Liver (tissue), 3 donors: ENCODE measurements at regions not wholly inside any gene's neighbourhood (a gene's known extent, or its start where the extent isn't known, plus 50 kb on each side); places are given as distances from the start of the nearest gene placed in this dataset.

Source experiments
- ATF3 ChIP-seq: IDR thresholded peaks from 2 replicates; pipeline ENCODE4 v1.6.1; 2016; ENCODE audit warnings: antibody characterized with exemption
- CTCF ChIP-seq: fragments of 150-350 bp; IDR thresholded peaks from 2 replicates; pipeline ENCODE4 v1.5.1; 2017; ENCODE audit warnings: improper control_type of control experiment, low read depth, low read length; ENCODE audit not compliant: missing input control
- FOXA2 ChIP-seq: IDR thresholded peaks from 2 replicates; pipeline ENCODE4 v1.6.1; 2016; ENCODE audit warnings: antibody characterized with exemption
- GABPA ChIP-seq, 2 donors: IDR thresholded peaks in 1 of 2; conservative IDR thresholded peaks in 1 of 2; 2 replicates each; pipeline ENCODE4 v1.6.1; 2016; ENCODE audit warnings: antibody characterized with exemption in 2 of 2, mild to moderate bottlenecking in 1 of 2, moderate library complexity in 1 of 2
- HNF4A ChIP-seq, 2 donors: conservative IDR thresholded peaks; 2 replicates each; pipeline ENCODE4 v1.6.1; 2016; ENCODE audit warnings: antibody characterized with exemption in 2 of 2, mild to moderate bottlenecking in 2 of 2
- JUND ChIP-seq, 2 donors: IDR thresholded peaks; 2 replicates each; pipeline ENCODE4 v1.6.1; 2016; ENCODE audit warnings: antibody characterized with exemption in 2 of 2
- MAX ChIP-seq: IDR thresholded peaks from 2 replicates; pipeline ENCODE4 v1.6.1; 2016; ENCODE audit warnings: antibody characterized with exemption
- NR2F2 ChIP-seq: IDR thresholded peaks from 2 replicates; pipeline ENCODE4 v1.6.1; 2016; ENCODE audit warnings: antibody characterized with exemption
- RAD21 ChIP-seq, 2 donors: IDR thresholded peaks; 2 replicates each; pipeline ENCODE4 v1.6.1; 2016; ENCODE audit warnings: antibody characterized with exemption in 2 of 2, mild to moderate bottlenecking in 2 of 2
- REST ChIP-seq: IDR thresholded peaks from 2 replicates; pipeline ENCODE4 v1.6.1; 2016; ENCODE audit warnings: antibody characterized with exemption, mild to moderate bottlenecking
- RXRA ChIP-seq, 2 donors: IDR thresholded peaks; 2 replicates each; pipeline ENCODE4 v1.6.1; 2017 to 2018; ENCODE audit warnings: antibody characterized with exemption in 2 of 2, mild to moderate bottlenecking in 1 of 2
- TAF1 ChIP-seq: conservative IDR thresholded peaks from 2 replicates; pipeline ENCODE4 v1.6.1; 2016; ENCODE audit warnings: antibody characterized with exemption, mild to moderate bottlenecking
- YY1 ChIP-seq: IDR thresholded peaks from 2 replicates; pipeline ENCODE4 v1.6.1; 2016; ENCODE audit warnings: antibody characterized with exemption, mild to moderate bottlenecking
- ZBTB33 ChIP-seq: IDR thresholded peaks from 2 replicates; pipeline ENCODE4 v1.6.1; 2016; ENCODE audit warnings: antibody characterized with exemption
- donor health status: healthy.
- donor health status: healthy.

- TF ChIP-seq MAX (no peak), CTCF (no peak), ATF3 (no peak), RAD21 (IDR thresholded peaks at IDR 0.05) (no peak), REST (no peak), ZBTB33 (no peak), TAF1 (no peak), NR2F2 (no peak), GABPA (IDR thresholded peaks at IDR 0.05 in 1 of 2, conservative IDR thresholded peaks at IDR 0.05 in 1 of 2) (no peak), JUND (IDR thresholded peaks at IDR 0.05) (no peak), HNF4A (conservative IDR thresholded peaks at IDR 0.05) (no peak), RXRA (IDR thresholded peaks at IDR 0.05) (no peak), YY1 (no peak), FOXA2 (no peak)
Measured at GRCh38 chr10:6694447-6695140, 114.5 kb upstream of the PRKCQ start.
